ENCODE measurements at regions not wholly inside any gene's neighbourhood (a gene's known extent, or its start where the extent isn't known, plus 50 kb on each side); places are given as distances from the start of the nearest gene placed in this dataset.

- H3K27me3 Mint-ChIP-seq (ENCODE audit: unreplicated experiment): no peaks in the 10 kb centered on the region
- H3K27ac Mint-ChIP-seq (ENCODE audit: unreplicated experiment): no peak overlapping the region
- peaks cover 2% of the 10 kb centered on the region for H3K9me3 Mint-ChIP-seq (ENCODE audit: unreplicated experiment)
- no peaks in the 10 kb centered on the region for H3K36me3 Mint-ChIP-seq (ENCODE audit: unreplicated experiment)
- H3K4me3 Mint-ChIP-seq (ENCODE audit: unreplicated experiment): no peak overlapping the region
- DNase-seq: no peak
- TF ChIP-seq CTCF (IDR thresholded peaks at IDR 0.05; ENCODE audit: partially characterized antibody, unreplicated experiment): no peak
- H3K4me1 Mint-ChIP-seq (ENCODE audit: low read depth, unreplicated experiment): peaks cover 2% of the 10 kb centered on the region
Observed at GRCh38 chr4:125125276-125125675, 189.5 kb upstream of the FAT4 start.

GRCh38 chr4:125123570-125124109 is 191.1 kb upstream of the FAT4 start:
- no peaks in the 10 kb centered on the region for H3K36me3 Mint-ChIP-seq (ENCODE audit: unreplicated experiment)
- H3K27ac Mint-ChIP-seq (ENCODE audit: unreplicated experiment): no peak overlapping the region
- H3K27me3 Mint-ChIP-seq (ENCODE audit: unreplicated experiment): no peaks in the 10 kb centered on the region
- DNase-seq: no peak
- no peak overlapping the region for H3K4me3 Mint-ChIP-seq (ENCODE audit: unreplicated experiment)
- peaks cover 2% of the 10 kb centered on the region for H3K4me1 Mint-ChIP-seq (ENCODE audit: low read depth, unreplicated experiment)
- no peak for TF ChIP-seq CTCF (IDR thresholded peaks at IDR 0.05; ENCODE audit: partially characterized antibody, unreplicated experiment)
- peaks cover 2% of the 10 kb centered on the region for H3K9me3 Mint-ChIP-seq (ENCODE audit: unreplicated experiment)

GRCh38 chr4:125121581-125121980 is 193.2 kb upstream of the FAT4 start:
- DNase-seq: no peak
- Mint-ChIP-seq H3K4me3 (ENCODE audit: unreplicated experiment) (no peak overlapping the region), H3K36me3 (ENCODE audit: unreplicated experiment) (no peaks in the 10 kb centered on the region), H3K27ac (ENCODE audit: unreplicated experiment) (no peak overlapping the region), H3K27me3 (ENCODE audit: unreplicated experiment) (no peaks in the 10 kb centered on the region), H3K4me1 (ENCODE audit: low read depth, unreplicated experiment) (peaks cover 2% of the 10 kb centered on the region), H3K9me3 (ENCODE audit: unreplicated experiment) (peaks cover 2% of the 10 kb centered on the region)
- TF ChIP-seq CTCF (IDR thresholded peaks at IDR 0.05; ENCODE audit: partially characterized antibody, unreplicated experiment): no peak

- DNase-seq: no peak
- TF ChIP-seq CTCF (IDR thresholded peaks at IDR 0.05; ENCODE audit: partially characterized antibody, unreplicated experiment): no peak
- Mint-ChIP-seq H3K4me3 (ENCODE audit: unreplicated experiment) (no peak overlapping the region), H3K4me1 (ENCODE audit: low read depth, unreplicated experiment) (no peaks in the 10 kb centered on the region), H3K27me3 (ENCODE audit: unreplicated experiment) (no peaks in the 10 kb centered on the region), H3K27ac (ENCODE audit: unreplicated experiment) (no peak overlapping the region), H3K36me3 (ENCODE audit: unreplicated experiment) (no peaks in the 10 kb centered on the region), H3K9me3 (ENCODE audit: unreplicated experiment) (no peaks in the 10 kb centered on the region)
Observed at GRCh38 chr4:125116431-125116830, 198.3 kb upstream of the FAT4 start.

- no peaks in the 10 kb centered on the region for H3K27me3 Mint-ChIP-seq (ENCODE audit: unreplicated experiment)
- no peak for TF ChIP-seq CTCF (IDR thresholded peaks at IDR 0.05; ENCODE audit: partially characterized antibody, unreplicated experiment)
- no peaks in the 10 kb centered on the region for H3K36me3 Mint-ChIP-seq (ENCODE audit: unreplicated experiment)
- no peak for DNase-seq
- H3K9me3 Mint-ChIP-seq (ENCODE audit: unreplicated experiment): no peaks in the 10 kb centered on the region
- no peak overlapping the region for H3K4me3 Mint-ChIP-seq (ENCODE audit: unreplicated experiment)
- H3K4me1 Mint-ChIP-seq (ENCODE audit: low read depth, unreplicated experiment): no peaks in the 10 kb centered on the region
- no peak overlapping the region for H3K27ac Mint-ChIP-seq (ENCODE audit: unreplicated experiment)
Observed at GRCh38 chr4:125115941-125116340, 198.8 kb upstream of the FAT4 start.
